HepG2 (cell line): ENCODE measurements at regions not wholly inside any gene's neighbourhood (a gene's known extent, or its start where the extent isn't known, plus 50 kb on each side); places are given as distances from the start of the nearest gene placed in this dataset.

Experiments used
- ATAC-seq: fragments of 200-7000 bp; cut with Tn5 transposase; 3 replicates; pipeline ENCODE4 v1.9.1; 2020; ENCODE audit warnings: mild to moderate bottlenecking, moderate library complexity
- BruUV-seq: library from RNA; stranded (reverse); fragments of 400-500 nt; replicated peaks from 2 replicates; lab custom pipeline; 2021; lab: Mats Ljungman, UMichigan
- CTCF ChIA-PET: fragments of 300-600 bp; formaldehyde crosslinking; extraction: SDS; loops from one replicate; lab custom pipeline; 2021; ENCODE audit warnings: low total read pairs, inconsistent platforms, low intra/inter-chr PET ratio; lab: Yijun Ruan, JAX
- POLR2A ChIA-PET: fragments of 350-600 bp; sonication (Branson Sonifier 250); formaldehyde crosslinking; loops from one replicate; lab custom pipeline; 2020; ENCODE audit warnings: antibody characterized with exemption, inconsistent platforms; lab: Yijun Ruan, JAX
- DNase-seq: peaks from one replicate; pipeline ENCODE4 v3.0.0-alpha.2; 2015; ENCODE audit warnings: low spot score
- FAIRE-seq: peaks from 3 replicates; lab custom pipeline; 2011; peaks lifted over from hg19 to GRCh38; lab: Jason Lieb, UNC
- H2AFZ ChIP-seq: one replicate; pipeline ENCODE4 v1.6.1; 2011; ENCODE audit warnings: low read length, inconsistent platforms
- H3K27ac ChIP-seq: fragments of 300-600 bp; 3 replicates; pipeline ENCODE4 v1.8.0; 2011; ENCODE audit warnings: mixed run types, mild to moderate bottlenecking, mixed read lengths, low read length, inconsistent platforms; ENCODE audit not compliant: insufficient read depth; ENCODE audit errors: extremely low read length
- H3K27me3 ChIP-seq, 2 experiments: fragments of 200-600 bp in 1 of 2; 2 replicates in 1 of 2; 3 replicates in 1 of 2; pipeline versions ENCODE4 v1.6.0 to v1.8.0; 2011; ENCODE audit warnings: low read length in 2 of 2, mild to moderate bottlenecking in 2 of 2, moderate library complexity in 2 of 2, inconsistent platforms in 1 of 2; ENCODE audit not compliant: insufficient read depth in 2 of 2, control insufficient read depth in 1 of 2
- H3K36me3 ChIP-seq, 2 experiments: fragments of 200-600 bp in 1 of 2; replicated peaks in 1 of 2; 2 replicates in 1 of 2; 3 replicates in 1 of 2; pipeline versions ENCODE4 v1.5.1 to v1.8.0; 2011; ENCODE audit warnings: low read length in 2 of 2, inconsistent platforms in 1 of 2; ENCODE audit not compliant: insufficient read depth in 2 of 2, control insufficient read depth in 1 of 2
- H3K4me1 ChIP-seq: 2 replicates; pipeline ENCODE4 v1.5.1; 2012; ENCODE audit warnings: low read length, inconsistent platforms; ENCODE audit not compliant: insufficient read depth
- H3K4me2 ChIP-seq: 2 replicates; pipeline ENCODE4 v1.6.0; 2011; ENCODE audit warnings: low read depth, low read length, inconsistent platforms
- H3K4me3 ChIP-seq, 3 experiments: fragments of 200-600 bp in 1 of 3; sonication (generic), shearing (Covaris generic) in 1 of 3; replicated peaks in 1 of 3; 2 replicates each; pipeline ENCODE4 v1.5.1; 2011 to 2016; ENCODE audit warnings: low read length in 3 of 3, inconsistent platforms in 2 of 3, low read depth in 2 of 3, mild to moderate bottlenecking in 2 of 3, control low read depth in 1 of 3, mixed read lengths in 1 of 3; ENCODE audit not compliant: insufficient read depth in 1 of 3
- H3K79me2 ChIP-seq: one replicate; pipeline ENCODE4 v1.6.1; 2011; ENCODE audit warnings: low read length, inconsistent platforms; ENCODE audit not compliant: insufficient read depth
- H3K9ac ChIP-seq: 2 replicates; pipeline ENCODE4 v1.6.0; 2011; ENCODE audit warnings: mild to moderate bottlenecking, low read depth, low read length, inconsistent platforms; ENCODE audit not compliant: insufficient read depth
- H3K9me3 ChIP-seq: 2 replicates; pipeline ENCODE4 v1.5.1; 2012; ENCODE audit warnings: mild to moderate bottlenecking, low read length
- H4K20me1 ChIP-seq: 2 replicates; pipeline ENCODE4 v1.6.0; 2011; ENCODE audit warnings: inconsistent platforms, mild to moderate bottlenecking, low read length, moderate library complexity; ENCODE audit not compliant: insufficient read depth
- CTCF ChIP-seq: sonication (generic); formaldehyde crosslinking; IDR thresholded peaks from 2 replicates; pipeline ENCODE4 v1.5.0; 2020; ENCODE audit warnings: mild to moderate bottlenecking, missing genetic modification reagents, moderate library complexity
- ETV5 ChIP-seq: IDR thresholded peaks from 2 replicates; pipeline ENCODE4 v1.6.1; 2018; ENCODE audit warnings: missing biosample characterization, missing genetic modification reagents, inconsistent platforms, borderline replicate concordance
- GABPA ChIP-seq, 2 experiments: IDR thresholded peaks; 2 replicates each; pipeline ENCODE4 v1.6.1; 2011 to 2016; ENCODE audit warnings: low read depth in 2 of 2, low read length in 1 of 2, missing biosample characterization in 1 of 2, missing genetic modification characterization in 1 of 2
- LRRFIP1 ChIP-seq: sonication (generic); formaldehyde crosslinking; conservative IDR thresholded peaks from 2 replicates; pipeline ENCODE4 v1.4.0; 2020; ENCODE audit warnings: missing genetic modification reagents
- SMC3 ChIP-seq: IDR thresholded peaks from 2 replicates; pipeline ENCODE4 v1.6.1; 2011; ENCODE audit warnings: low read length, improper control_type of control experiment
- STAG1 ChIP-seq: sonication (generic); formaldehyde crosslinking; IDR thresholded peaks from 2 replicates; pipeline ENCODE4 v1.4.0; 2020; ENCODE audit warnings: missing genetic modification reagents
- ZFP41 ChIP-seq: sonication (generic); formaldehyde crosslinking; IDR thresholded peaks from 2 replicates; pipeline ENCODE4 v1.4.0; 2020; ENCODE audit warnings: mild to moderate bottlenecking, missing genetic modification reagents, borderline replicate concordance
- ZNF414 ChIP-seq: sonication (generic); formaldehyde crosslinking; IDR thresholded peaks from 2 replicates; pipeline ENCODE4 v1.5.0; 2020; ENCODE audit warnings: missing genetic modification reagents
- ZNF780A ChIP-seq: sonication (generic); formaldehyde crosslinking; IDR thresholded peaks from 2 replicates; pipeline ENCODE4 v1.8.0; 2022; ENCODE audit warnings: mild to moderate bottlenecking, missing genetic modification reagents, moderate library complexity
- WGBS: methylation state at CpG from one replicate; pipeline ENCODE4 v1.1.6; 2017; ENCODE audit warnings: low lambda C conversion rate; 5-methylcytosine and 5-hydroxymethylcytosine counted together
- in situ Hi-C: cut with HindIII; loops from 2 replicates; pipeline ENCODE4 v1.10.0; 2017; ENCODE audit warnings: low pct_unique_long_range_greater_than_20kb; ENCODE audit not compliant: extremely low pct_ligation_motif_present
- intact Hi-C: fragments of 100-400 bp; cut with micrococcal nuclease; formaldehyde crosslinking; loops from one replicate; pipeline ENCODE4 v1.10.0; 2022; ENCODE audit not compliant: unreplicated experiment

- no peak for TF ChIP-seq LRRFIP1 (CRISPR knock-in tag)
These were observed 168.3 kb upstream of the TSC22D2 start (continued) for GRCh38 chr3:150239766-150240165.

GRCh38 chr3:150238995-150239619, 169.0 kb upstream of the TSC22D2 start:
- H3K79me2 ChIP-seq = no peaks in the 10 kb centered on the region
- H2AFZ ChIP-seq = no peak overlapping the region
- peak; percentile 72 for TF ChIP-seq CTCF
- TF ChIP-seq ETV5 (CRISPR knock-in tag) = peak; percentile 58; the same call in 1 of the 2 replicates
- TF ChIP-seq SMC3 = peak; percentile 54; the same call in 1 of the 2 replicates
- no peak for TF ChIP-seq ZFP41 (CRISPR knock-in tag)
- no peak for TF ChIP-seq GABPA (IDR thresholded peaks at IDR 0.05; ENCODE audit: low read depth, low read length)
- peak; percentile 56; the same call in 1 of the 2 replicates for TF ChIP-seq GABPA (CRISPR knock-in tag; IDR thresholded peaks at IDR 0.05; ENCODE audit: low read depth)
- TF ChIP-seq ZNF780A (CRISPR knock-in tag) = no peak
- TF ChIP-seq ZNF414 (CRISPR knock-in tag) = no peak
- TF ChIP-seq STAG1 (CRISPR knock-in tag) = peak; percentile 70
- TF ChIP-seq, all 625 proteins: peak for 5
- ATAC-seq = peak; percentile 82
- no peak overlapping the region for H3K4me3 ChIP-seq
- no peaks in the 10 kb centered on the region for H4K20me1 ChIP-seq
- H3K4me1 ChIP-seq = 0 out of 2 replicates have a peak, but pooled peaks cover 4% of the 10 kb centered on the region
- 47% methylated on average over 5 of the region's 5 CpGs for WGBS
- peak; percentile 76 for FAIRE-seq
- no peak overlapping the region for H3K9ac ChIP-seq
- no peak overlapping the region for H3K27ac ChIP-seq
- H3K36me3 ChIP-seq = no peaks in the 10 kb centered on the region
- H3K4me2 ChIP-seq = no peak overlapping the region
- no peaks in the 10 kb centered on the region for H3K9me3 ChIP-seq
- BruUV-seq = no TSS peak
- in situ Hi-C loops = no loop called here
- peak; percentile 25 for DNase-seq
- CTCF ChIA-PET = interaction anchor here (1.8 kb wide), 1 partner anchor 256 kb away, joined by 11 read pairs; no protein-coding TSS in a partner anchor
- POLR2A ChIA-PET = no interaction called here
- H3K27me3 ChIP-seq = no peaks in the 10 kb centered on the region; a peak in 1 of 5 replicates
- intact Hi-C loops = loop anchor here (1.0 kb wide), 1 partner anchor 256 kb away; no protein-coding TSS in a partner anchor
